ENCODE measurements at regions not wholly inside any gene's neighbourhood (a gene's known extent, or its start where the extent isn't known, plus 50 kb on each side); places are given as distances from the start of the nearest gene placed in this dataset.

- Histone ChIP-seq H3K36me3 (ENCODE audit: insufficient read depth, low read length) (no peaks in the 10 kb centered on the region), H3K79me2 (replicated peaks; ENCODE audit: insufficient read depth, low read length) (no peaks in the 10 kb centered on the region), H2AFZ (ENCODE audit: low read depth, low read length) (no peak overlapping the region), H3K9ac (ENCODE audit: low read length) (no peak overlapping the region), H3F3A (ENCODE audit: insufficient read depth, low read length, poor library complexity, severe bottlenecking) (no peaks in the 10 kb centered on the region), H3K9me3 (ENCODE audit: low read length) (no peaks in the 10 kb centered on the region), H4K20me1 (ENCODE audit: insufficient read depth) (no peaks in the 10 kb centered on the region), H3K4me2 (ENCODE audit: low read length) (no peak overlapping the region), H3K4me3 (ENCODE audit: low read length) (no peak overlapping the region), H3K9me2 (ENCODE audit: insufficient read depth, low read length) (no peaks in the 10 kb centered on the region), H3K27ac (ENCODE audit: low read length) (no peak overlapping the region), H3K27me3 (ENCODE audit: insufficient read depth, low read depth, low read length) (no peaks in the 10 kb centered on the region)
- TF ChIP-seq CTCF (IDR thresholded peaks at IDR 0.05; ENCODE audit: poor library complexity, severe bottlenecking) (no peak), RAD21 (conservative IDR thresholded peaks at IDR 0.05) (no peak), SMC3 (conservative IDR thresholded peaks at IDR 0.05; ENCODE audit: poor library complexity) (no peak), EP300 (conservative IDR thresholded peaks at IDR 0.05; ENCODE audit: poor library complexity, severe bottlenecking) (no peak), REST (IDR thresholded peaks at IDR 0.05; ENCODE audit: borderline replicate concordance) (no peak), POLR2AphosphoS5 (IDR thresholded peaks at IDR 0.05) (no peak), EZH2 (IDR thresholded peaks at IDR 0.05; ENCODE audit: borderline replicate concordance, insufficient read depth, low read length, poor library complexity, severe bottlenecking) (no peak), TAF1 (IDR thresholded peaks at IDR 0.05; ENCODE audit: low read depth) (no peak), MXI1 (conservative IDR thresholded peaks at IDR 0.05; ENCODE audit: poor library complexity, severe bottlenecking) (no peak)
These were observed 55.0 kb upstream of the BICD1 start for GRCh38 chr12:32051511-32052211.

GRCh38 chr12:32052212-32052713 lies 54.4 kb upstream of the BICD1 start:
- no peaks in the 10 kb centered on the region for H3F3A ChIP-seq (ENCODE audit: insufficient read depth, low read length, poor library complexity, severe bottlenecking)
- no peak overlapping the region for H3K4me3 ChIP-seq (ENCODE audit: low read length)
- H3K36me3 ChIP-seq (ENCODE audit: insufficient read depth, low read length) = no peaks in the 10 kb centered on the region
- H3K9ac ChIP-seq (ENCODE audit: low read length) = no peak overlapping the region
- TF ChIP-seq SMC3 (conservative IDR thresholded peaks at IDR 0.05; ENCODE audit: poor library complexity) (no peak), POLR2AphosphoS5 (IDR thresholded peaks at IDR 0.05) (no peak), REST (IDR thresholded peaks at IDR 0.05; ENCODE audit: borderline replicate concordance) (no peak), EZH2 (IDR thresholded peaks at IDR 0.05; ENCODE audit: borderline replicate concordance, insufficient read depth, low read length, poor library complexity, severe bottlenecking) (no peak), MXI1 (conservative IDR thresholded peaks at IDR 0.05; ENCODE audit: poor library complexity, severe bottlenecking) (no peak), RAD21 (conservative IDR thresholded peaks at IDR 0.05) (no peak), EP300 (conservative IDR thresholded peaks at IDR 0.05; ENCODE audit: poor library complexity, severe bottlenecking) (no peak), TAF1 (IDR thresholded peaks at IDR 0.05; ENCODE audit: low read depth) (no peak), CTCF (IDR thresholded peaks at IDR 0.05; ENCODE audit: poor library complexity, severe bottlenecking) (no peak)
- H4K20me1 ChIP-seq (ENCODE audit: insufficient read depth) = no peaks in the 10 kb centered on the region
- no peaks in the 10 kb centered on the region for H3K9me3 ChIP-seq (ENCODE audit: low read length)
- no peak overlapping the region for H3K27ac ChIP-seq (ENCODE audit: low read length)
- H3K4me2 ChIP-seq (ENCODE audit: low read length) = no peak overlapping the region
- H3K27me3 ChIP-seq (ENCODE audit: insufficient read depth, low read depth, low read length) = no peaks in the 10 kb centered on the region
- no peaks in the 10 kb centered on the region for H3K79me2 ChIP-seq (replicated peaks; ENCODE audit: insufficient read depth, low read length)
- H3K9me2 ChIP-seq (ENCODE audit: insufficient read depth, low read length) = no peaks in the 10 kb centered on the region
- no peak overlapping the region for H2AFZ ChIP-seq (ENCODE audit: low read depth, low read length)

All from neural cell (in vitro differentiated cells).